Right atrium auricular region (tissue), 2 donors: ENCODE measurements at regions not wholly inside any gene's neighbourhood (a gene's known extent, or its start where the extent isn't known, plus 50 kb on each side); places are given as distances from the start of the nearest gene placed in this dataset.

Experiments used
- DNase-seq: peaks from one replicate; pipeline ENCODE4 v3.0.0-alpha.2; 2019; ENCODE audit warnings: low spot score
- H3K27ac ChIP-seq, 2 donors: fragments of 200-600 bp; sonication (generic); 1 replicate in 1 of 2; 2 replicates in 1 of 2; pipeline ENCODE4 v1.5.1; 2016 to 2019
- H3K27me3 ChIP-seq, 2 donors: fragments of 200-600 bp; sonication (generic); one replicate each; pipeline versions ENCODE4 v1.5.1 to v1.6.0; 2017 to 2019
- H3K36me3 ChIP-seq: fragments of 200-600 bp; sonication (generic); one replicate; pipeline ENCODE4 v1.5.1; 2016
- H3K4me1 ChIP-seq, 2 donors: fragments of 200-600 bp; sonication (generic); one replicate each; pipeline versions ENCODE4 v1.5.1 to v1.6.0; 2017 to 2019
- H3K4me3 ChIP-seq, 2 donors: fragments of 200-600 bp; sonication (generic); 1 replicate in 1 of 2; 2 replicates in 1 of 2; pipeline ENCODE4 v1.5.1; 2017 to 2019; ENCODE audit warnings: mild to moderate bottlenecking in 1 of 2, moderate library complexity in 1 of 2
- H3K9me3 ChIP-seq, 2 donors: fragments of 200-600 bp; sonication (generic); one replicate each; pipeline ENCODE4 v1.5.1; 2019
- CTCF ChIP-seq, 2 donors: fragments of 200-600 bp; sonication (generic); IDR thresholded peaks; one replicate each; pipeline ENCODE4 v1.5.1; 2019; ENCODE audit warnings: antibody characterized with exemption in 2 of 2

GRCh38 chr7:110397927-110398660, 692.8 kb upstream of the LRRN3 start:
- Histone ChIP-seq H3K9me3 (no peaks in the 10 kb centered on the region), H3K4me1 (no peaks in the 10 kb centered on the region), H3K4me3 (no peak overlapping the region), H3K27ac (no peak overlapping the region), H3K36me3 (no peaks in the 10 kb centered on the region), H3K27me3 (no peaks in the 10 kb centered on the region)
- DNase-seq: no peak
- no peak for TF ChIP-seq CTCF (IDR thresholded peaks at IDR 0.05)

GRCh38 chr7:110399421-110399820, 691.5 kb upstream of the LRRN3 start:
- Histone ChIP-seq H3K36me3 (no peaks in the 10 kb centered on the region), H3K9me3 (no peaks in the 10 kb centered on the region), H3K4me3 (no peak overlapping the region), H3K27ac (no peak overlapping the region), H3K4me1 (no peaks in the 10 kb centered on the region), H3K27me3 (no peaks in the 10 kb centered on the region)
- no peak for TF ChIP-seq CTCF (IDR thresholded peaks at IDR 0.05)
- no peak for DNase-seq

- H3K4me1 ChIP-seq: no peaks in the 10 kb centered on the region
- no peaks in the 10 kb centered on the region for H3K9me3 ChIP-seq
- no peak for TF ChIP-seq CTCF (IDR thresholded peaks at IDR 0.05)
- H3K4me3 ChIP-seq: no peak overlapping the region
- H3K27me3 ChIP-seq: no peaks in the 10 kb centered on the region
- no peak overlapping the region for H3K27ac ChIP-seq
- H3K36me3 ChIP-seq: no peaks in the 10 kb centered on the region
- no peak for DNase-seq
Observed at GRCh38 chr7:110400411-110400810, 690.5 kb upstream of the LRRN3 start.

- no peak for TF ChIP-seq CTCF (IDR thresholded peaks at IDR 0.05)
- Histone ChIP-seq H3K27ac (no peak overlapping the region), H3K4me3 (no peak overlapping the region), H3K9me3 (no peaks in the 10 kb centered on the region), H3K36me3 (no peaks in the 10 kb centered on the region), H3K27me3 (no peaks in the 10 kb centered on the region), H3K4me1 (no peaks in the 10 kb centered on the region)
- DNase-seq: no peak
Observed at GRCh38 chr7:110407242-110407641, 683.7 kb upstream of the LRRN3 start.

- Histone ChIP-seq H3K9me3 (no peaks in the 10 kb centered on the region), H3K4me3 (no peak overlapping the region), H3K27ac (no peak overlapping the region), H3K27me3 (no peaks in the 10 kb centered on the region), H3K36me3 (no peaks in the 10 kb centered on the region), H3K4me1 (no peaks in the 10 kb centered on the region)
- no peak for DNase-seq
- no peak for TF ChIP-seq CTCF (IDR thresholded peaks at IDR 0.05)
Observed at GRCh38 chr7:110407706-110408105, 683.2 kb upstream of the LRRN3 start.

GRCh38 chr7:110412614-110413013, 678.3 kb upstream of the LRRN3 start:
- no peak for TF ChIP-seq CTCF (IDR thresholded peaks at IDR 0.05)
- no peaks in the 10 kb centered on the region for H3K36me3 ChIP-seq
- H3K4me3 ChIP-seq: no peak overlapping the region
- DNase-seq: no peak
- H3K27ac ChIP-seq: no peak overlapping the region
- no peaks in the 10 kb centered on the region for H3K9me3 ChIP-seq
- no peaks in the 10 kb centered on the region for H3K4me1 ChIP-seq
- no peaks in the 10 kb centered on the region for H3K27me3 ChIP-seq
